ENCODE measurements at regions not wholly inside any gene's neighbourhood (a gene's known extent, or its start where the extent isn't known, plus 50 kb on each side); places are given as distances from the start of the nearest gene placed in this dataset.

DNA sequence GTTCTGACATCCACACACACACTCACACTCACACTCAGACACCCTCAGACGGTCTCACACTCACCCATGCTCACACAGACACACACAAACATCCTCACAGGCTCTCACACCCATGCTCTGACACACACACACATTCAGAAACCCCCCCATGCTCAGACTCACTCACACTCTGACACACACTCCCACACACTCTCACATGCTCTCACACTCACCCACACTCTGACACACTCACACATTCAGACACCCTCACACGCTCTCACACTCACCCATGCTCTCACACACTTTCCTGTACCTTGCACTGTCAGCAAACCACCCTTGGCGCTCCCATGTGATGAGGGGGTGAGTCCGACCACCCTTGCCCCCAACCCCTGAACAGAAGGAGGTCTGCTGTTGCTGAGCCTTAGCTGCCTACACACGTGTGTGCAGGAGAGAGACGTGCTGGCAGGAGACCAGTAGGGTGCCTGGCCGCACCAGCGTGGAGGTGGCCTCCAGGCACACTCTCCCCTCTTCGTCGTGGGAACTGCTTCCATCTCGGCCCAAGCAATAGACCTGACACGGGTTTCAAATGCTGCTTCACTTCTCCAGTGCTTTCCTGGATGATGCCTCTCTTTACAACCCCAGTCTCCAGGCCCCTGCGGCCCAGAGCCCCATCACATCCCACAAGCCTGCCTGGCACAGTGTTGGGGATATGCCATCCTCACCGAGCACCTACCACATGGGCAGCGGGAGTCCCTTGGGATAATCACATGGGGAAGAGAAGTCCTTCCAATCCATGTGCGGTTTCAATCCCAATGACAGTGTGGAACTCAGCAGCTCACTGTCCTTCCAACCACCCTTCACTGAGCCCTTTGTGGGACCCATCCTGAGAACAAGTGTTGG, 267.8 kb upstream of the FOXF1 start:
- TF ChIP-seq CEBPB (IDR thresholded peaks at IDR 0.05) (no peak), TCF12 (IDR thresholded peaks at IDR 0.05; ENCODE audit: low read depth) (no peak), EP300 (IDR thresholded peaks at IDR 0.05; ENCODE audit: borderline replicate concordance) (no peak)
- TF ChIP-seq, protein P1, sequence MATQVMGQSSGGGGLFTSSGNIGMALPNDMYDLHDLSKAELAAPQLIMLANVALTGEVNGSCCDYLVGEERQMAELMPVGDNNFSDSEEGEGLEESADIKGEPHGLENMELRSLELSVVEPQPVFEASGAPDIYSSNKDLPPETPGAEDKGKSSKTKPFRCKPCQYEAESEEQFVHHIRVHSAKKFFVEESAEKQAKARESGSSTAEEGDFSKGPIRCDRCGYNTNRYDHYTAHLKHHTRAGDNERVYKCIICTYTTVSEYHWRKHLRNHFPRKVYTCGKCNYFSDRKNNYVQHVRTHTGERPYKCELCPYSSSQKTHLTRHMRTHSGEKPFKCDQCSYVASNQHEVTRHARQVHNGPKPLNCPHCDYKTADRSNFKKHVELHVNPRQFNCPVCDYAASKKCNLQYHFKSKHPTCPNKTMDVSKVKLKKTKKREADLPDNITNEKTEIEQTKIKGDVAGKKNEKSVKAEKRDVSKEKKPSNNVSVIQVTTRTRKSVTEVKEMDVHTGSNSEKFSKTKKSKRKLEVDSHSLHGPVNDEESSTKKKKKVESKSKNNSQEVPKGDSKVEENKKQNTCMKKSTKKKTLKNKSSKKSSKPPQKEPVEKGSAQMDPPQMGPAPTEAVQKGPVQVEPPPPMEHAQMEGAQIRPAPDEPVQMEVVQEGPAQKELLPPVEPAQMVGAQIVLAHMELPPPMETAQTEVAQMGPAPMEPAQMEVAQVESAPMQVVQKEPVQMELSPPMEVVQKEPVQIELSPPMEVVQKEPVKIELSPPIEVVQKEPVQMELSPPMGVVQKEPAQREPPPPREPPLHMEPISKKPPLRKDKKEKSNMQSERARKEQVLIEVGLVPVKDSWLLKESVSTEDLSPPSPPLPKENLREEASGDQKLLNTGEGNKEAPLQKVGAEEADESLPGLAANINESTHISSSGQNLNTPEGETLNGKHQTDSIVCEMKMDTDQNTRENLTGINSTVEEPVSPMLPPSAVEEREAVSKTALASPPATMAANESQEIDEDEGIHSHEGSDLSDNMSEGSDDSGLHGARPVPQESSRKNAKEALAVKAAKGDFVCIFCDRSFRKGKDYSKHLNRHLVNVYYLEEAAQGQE (IDR thresholded peaks at IDR 0.05; ENCODE audit: low read depth) = no peak

All from Ishikawa (cell line).